Dedifferentiated amniotic fluid mesenchymal stem cell (primary cell): ENCODE measurements at regions not wholly inside any gene's neighbourhood (a gene's known extent, or its start where the extent isn't known, plus 50 kb on each side); places are given as distances from the start of the nearest gene placed in this dataset.

Source experiments
- DNase-seq: peaks from one replicate; pipeline ENCODE4 v3.0.0-alpha.2; 2016; ENCODE audit errors: extremely low spot score

GRCh38 chr1:232891656-232892317, 58.6 kb upstream of the NTPCR start:
- no peak for DNase-seq

GRCh38 chr1:232893481-232894313, 56.7 kb upstream of the NTPCR start:
- DNase-seq, result no peak

- no peak for DNase-seq
Measured at GRCh38 chr1:232894436-232894835, 56.0 kb upstream of the NTPCR start.

- DNase-seq, result no peak
Measured at GRCh38 chr1:232897949-232898465, 52.4 kb upstream of the NTPCR start.

GRCh38 chr1:232899268-232899667, 51.1 kb upstream of the NTPCR start:
- DNase-seq, result no peak

GRCh38 chr1:232899839-232900238, 50.6 kb upstream of the NTPCR start:
- no peak for DNase-seq
